ENCODE measurements at regions not wholly inside any gene's neighbourhood (a gene's known extent, or its start where the extent isn't known, plus 50 kb on each side); places are given as distances from the start of the nearest gene placed in this dataset.

GRCh38 chr7:35521941-35522340 is 173.0 kb downstream of the HERPUD2 start:
- no TSS peak for BruUV-seq (replicated peaks)
- no peak overlapping the region for H2AFZ ChIP-seq (ENCODE audit: control insufficient read depth, low read depth, low read length)
- H3K79me2 ChIP-seq (ENCODE audit: control insufficient read depth, insufficient read depth, low read length), result no peaks in the 10 kb centered on the region
- ChIA-PET SMC1A (ENCODE audit: uncharacterized antibody, unreplicated experiment) (interaction anchor here (1.2 kb wide), 1 partner anchor 97 kb away, joined by 3 read pairs; no protein-coding TSS in a partner anchor), CTCF (interaction anchor here (1.8 kb wide), 1 partner anchor 102 kb away, joined by 4 read pairs; no protein-coding TSS in a partner anchor), POLR2A (no interaction called here), RAD21 (ENCODE audit: unreplicated experiment) (no interaction called here)
- no peak for DNase-seq (ENCODE audit: low read depth, low spot score)
- no peaks in the 10 kb centered on the region for H3K9me3 ChIP-seq (replicated peaks; ENCODE audit: control insufficient read depth, insufficient read depth, low read length)
- ATAC-seq, result no peak
- 1% methylated on average over 3 of the region's 3 CpGs for WGBS (ENCODE audit: insufficient coverage, insufficient replicate concordance, low lambda C conversion rate, missing lambda C conversion rate)
- no peaks in the 10 kb centered on the region for H4K20me1 ChIP-seq (ENCODE audit: control insufficient read depth, insufficient read depth)
- intact Hi-C loops (cut with micrococcal nuclease; ENCODE audit: unreplicated experiment), result loop anchor here (5.0 kb wide), 2 partner anchors 330 to 450 kb away; no protein-coding TSS in a partner anchor
- no peak for TF ChIP-seq CTCF (IDR thresholded peaks at IDR 0.05 in 2 of 3, conservative IDR thresholded peaks at IDR 0.05 in 1 of 3; ENCODE audit: control insufficient read depth in 2 of 3, extremely low read depth in 1 of 3, insufficient read depth in 1 of 3, low read depth in 3 of 3, low read length in 3 of 3)
- no peak for TF ChIP-seq MEF2A (IDR thresholded peaks at IDR 0.05; ENCODE audit: insufficient read depth, low read depth, low read length)
- no peak for TF ChIP-seq NFYA (IDR thresholded peaks at IDR 0.05; ENCODE audit: borderline replicate concordance, low read depth, low read length)
- TF ChIP-seq HDAC6 (IDR thresholded peaks at IDR 0.05; ENCODE audit: unreplicated experiment), result no peak
- no peak for TF ChIP-seq CBX5 (IDR thresholded peaks at IDR 0.05; ENCODE audit: low read depth)
- no peaks in the 10 kb centered on the region for H3K36me3 ChIP-seq (ENCODE audit: control insufficient read depth in 2 of 2, insufficient read depth in 2 of 2, low read length in 1 of 2)
- no peak for FAIRE-seq
- no peak overlapping the region for H3K4me2 ChIP-seq (ENCODE audit: control insufficient read depth, insufficient read depth)
- no peak overlapping the region for H3K27ac ChIP-seq (ENCODE audit: control insufficient read depth, insufficient read depth)
- H3K9ac ChIP-seq (ENCODE audit: control insufficient read depth, insufficient read depth, low read length), result no peak overlapping the region
- H3K27me3 ChIP-seq (replicated peaks in 1 of 2; ENCODE audit: control insufficient read depth in 2 of 2, insufficient read depth in 2 of 2, low read length in 1 of 2), result peaks cover 0 to 4% of the 10 kb centered on the region in 2 experiments; a peak in 2 of 4 replicates
- H3K4me3 ChIP-seq, result no peak overlapping the region
- H3K4me1 ChIP-seq (ENCODE audit: control insufficient read depth, insufficient read depth, low read length), result no peaks in the 10 kb centered on the region
- in situ Hi-C loops (cut with MboI), result loop anchor here (25.0 kb wide), 2 partner anchors 310 to 460 kb away; no protein-coding TSS in a partner anchor

All from GM12878 (cell line).